NB4 (cell line): ENCODE measurements at regions not wholly inside any gene's neighbourhood (a gene's known extent, or its start where the extent isn't known, plus 50 kb on each side); places are given as distances from the start of the nearest gene placed in this dataset.

Experiments
- MYC ChIP-seq: IDR thresholded peaks from 2 replicates; pipeline ENCODE4 v1.6.1; 2011; ENCODE audit warnings: low read depth, low read length
- POLR2A ChIP-seq: IDR thresholded peaks from 2 replicates; pipeline ENCODE4 v1.6.1; 2011; ENCODE audit warnings: mild to moderate bottlenecking; ENCODE audit not compliant: insufficient read length; ENCODE audit errors: extremely low read depth
- TF ChIP-seq, protein P1 (sequence below): IDR thresholded peaks from one replicate; pipeline ENCODE4 v1.5.1; 2012; ENCODE audit warnings: low read depth, low read length
- TF ChIP-seq, protein P2 (sequence below): IDR thresholded peaks from 2 replicates; pipeline ENCODE4 v1.6.1; 2011; ENCODE audit warnings: low read depth, low read length

DNA sequence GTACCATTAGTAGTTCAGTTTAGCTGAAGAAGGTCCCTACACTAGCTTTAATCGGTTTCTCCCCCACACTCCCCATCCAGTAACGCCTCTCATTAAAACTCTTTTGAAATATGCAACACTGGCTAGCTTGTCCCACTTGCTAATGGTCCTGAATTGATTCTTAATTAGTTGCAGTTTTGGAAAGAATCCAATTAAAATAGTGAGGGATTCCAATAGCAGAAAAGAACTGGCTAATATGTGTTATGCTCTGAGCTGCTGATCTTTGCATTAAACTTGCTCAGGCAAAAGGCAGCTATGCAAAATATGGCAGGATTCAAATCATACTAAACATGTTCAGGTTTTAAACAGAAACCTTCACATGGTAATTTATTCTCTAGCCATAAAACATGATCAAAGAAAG is 252.5 kb upstream of the HNRNPA3 start:
- TF ChIP-seq, protein P1, sequence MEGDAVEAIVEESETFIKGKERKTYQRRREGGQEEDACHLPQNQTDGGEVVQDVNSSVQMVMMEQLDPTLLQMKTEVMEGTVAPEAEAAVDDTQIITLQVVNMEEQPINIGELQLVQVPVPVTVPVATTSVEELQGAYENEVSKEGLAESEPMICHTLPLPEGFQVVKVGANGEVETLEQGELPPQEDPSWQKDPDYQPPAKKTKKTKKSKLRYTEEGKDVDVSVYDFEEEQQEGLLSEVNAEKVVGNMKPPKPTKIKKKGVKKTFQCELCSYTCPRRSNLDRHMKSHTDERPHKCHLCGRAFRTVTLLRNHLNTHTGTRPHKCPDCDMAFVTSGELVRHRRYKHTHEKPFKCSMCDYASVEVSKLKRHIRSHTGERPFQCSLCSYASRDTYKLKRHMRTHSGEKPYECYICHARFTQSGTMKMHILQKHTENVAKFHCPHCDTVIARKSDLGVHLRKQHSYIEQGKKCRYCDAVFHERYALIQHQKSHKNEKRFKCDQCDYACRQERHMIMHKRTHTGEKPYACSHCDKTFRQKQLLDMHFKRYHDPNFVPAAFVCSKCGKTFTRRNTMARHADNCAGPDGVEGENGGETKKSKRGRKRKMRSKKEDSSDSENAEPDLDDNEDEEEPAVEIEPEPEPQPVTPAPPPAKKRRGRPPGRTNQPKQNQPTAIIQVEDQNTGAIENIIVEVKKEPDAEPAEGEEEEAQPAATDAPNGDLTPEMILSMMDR, result no peak
- TF ChIP-seq POLR2A (no peak), MYC (no peak)
- TF ChIP-seq, protein P2, sequence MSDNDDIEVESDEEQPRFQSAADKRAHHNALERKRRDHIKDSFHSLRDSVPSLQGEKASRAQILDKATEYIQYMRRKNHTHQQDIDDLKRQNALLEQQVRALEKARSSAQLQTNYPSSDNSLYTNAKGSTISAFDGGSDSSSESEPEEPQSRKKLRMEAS, result no peak
